Neuron (in vitro differentiated cells): ENCODE measurements at regions not wholly inside any gene's neighbourhood (a gene's known extent, or its start where the extent isn't known, plus 50 kb on each side); places are given as distances from the start of the nearest gene placed in this dataset.

Source experiments
- H2AFZ ChIP-seq: one replicate; pipeline ENCODE4 v1.6.1; 2013; ENCODE audit warnings: low read depth, mild to moderate bottlenecking, inconsistent platforms, low read length, moderate library complexity
- H3K27me3 ChIP-seq: one replicate; pipeline ENCODE4 v1.6.1; 2013; ENCODE audit warnings: low read length; ENCODE audit not compliant: insufficient read depth
- H3K36me3 ChIP-seq: one replicate; pipeline ENCODE4 v1.6.1; 2013; ENCODE audit warnings: low read length; ENCODE audit not compliant: insufficient read depth
- H3K4me1 ChIP-seq: one replicate; pipeline ENCODE4 v1.6.1; 2013; ENCODE audit warnings: low read length; ENCODE audit not compliant: insufficient read depth
- H3K4me3 ChIP-seq: 2 replicates; pipeline ENCODE4 v1.5.1; 2013; ENCODE audit warnings: mild to moderate bottlenecking, low read length, moderate library complexity
- H3K9me3 ChIP-seq: one replicate; pipeline ENCODE4 v1.6.1; 2013; ENCODE audit warnings: low read length

GRCh38 chr3:143192193-143192592 lies 72.6 kb downstream of the CHST2 start:
- no peaks in the 10 kb centered on the region for H3K4me1 ChIP-seq
- no peaks in the 10 kb centered on the region for H3K27me3 ChIP-seq
- H3K4me3 ChIP-seq: no peak overlapping the region
- no peak overlapping the region for H2AFZ ChIP-seq
- no peaks in the 10 kb centered on the region for H3K9me3 ChIP-seq
- no peaks in the 10 kb centered on the region for H3K36me3 ChIP-seq

GRCh38 chr3:143200001-143200924 lies 80.7 kb downstream of the CHST2 start:
- H3K4me1 ChIP-seq: peaks cover 24% of the 10 kb centered on the region
- no peak overlapping the region for H3K4me3 ChIP-seq
- H2AFZ ChIP-seq: no peak overlapping the region
- no peaks in the 10 kb centered on the region for H3K36me3 ChIP-seq
- H3K9me3 ChIP-seq: no peaks in the 10 kb centered on the region
- H3K27me3 ChIP-seq: no peaks in the 10 kb centered on the region

- no peaks in the 10 kb centered on the region for H3K9me3 ChIP-seq
- H3K27me3 ChIP-seq: no peaks in the 10 kb centered on the region
- no peak overlapping the region for H2AFZ ChIP-seq
- peaks cover 24% of the 10 kb centered on the region for H3K4me1 ChIP-seq
- no peak overlapping the region for H3K4me3 ChIP-seq
- H3K36me3 ChIP-seq: no peaks in the 10 kb centered on the region
Measured at GRCh38 chr3:143201045-143201444, 81.5 kb downstream of the CHST2 start.

- Histone ChIP-seq H3K27me3 (no peaks in the 10 kb centered on the region), H3K4me1 (peaks cover 31% of the 10 kb centered on the region), H3K36me3 (no peaks in the 10 kb centered on the region), H3K4me3 (no peak overlapping the region), H2AFZ (no peak overlapping the region), H3K9me3 (no peaks in the 10 kb centered on the region)
Measured at GRCh38 chr3:143201870-143202752, 82.5 kb downstream of the CHST2 start.

GRCh38 chr3:143203142-143203541 lies 83.6 kb downstream of the CHST2 start:
- Histone ChIP-seq H2AFZ (no peak overlapping the region), H3K36me3 (no peaks in the 10 kb centered on the region), H3K4me3 (no peak overlapping the region), H3K27me3 (no peaks in the 10 kb centered on the region), H3K4me1 (peaks cover 38% of the 10 kb centered on the region), H3K9me3 (no peaks in the 10 kb centered on the region)

- Histone ChIP-seq H3K4me3 (no peak overlapping the region), H3K27me3 (no peaks in the 10 kb centered on the region), H3K9me3 (no peaks in the 10 kb centered on the region), H3K36me3 (no peaks in the 10 kb centered on the region), H3K4me1 (peaks cover 38% of the 10 kb centered on the region), H2AFZ (no peak overlapping the region)
Measured at GRCh38 chr3:143203848-143204247, 84.3 kb downstream of the CHST2 start.

- H3K9me3 ChIP-seq: no peaks in the 10 kb centered on the region
- H3K4me1 ChIP-seq: peaks cover 29% of the 10 kb centered on the region
- no peak overlapping the region for H3K4me3 ChIP-seq
- H2AFZ ChIP-seq: peak overlapping the region; percentile 32
- H3K27me3 ChIP-seq: no peaks in the 10 kb centered on the region
- no peaks in the 10 kb centered on the region for H3K36me3 ChIP-seq
Measured at GRCh38 chr3:143206955-143207337, 87.4 kb downstream of the CHST2 start.

- Histone ChIP-seq H3K4me3 (no peak overlapping the region), H3K9me3 (no peaks in the 10 kb centered on the region), H3K36me3 (no peaks in the 10 kb centered on the region), H3K27me3 (no peaks in the 10 kb centered on the region), H3K4me1 (peaks cover 26% of the 10 kb centered on the region), H2AFZ (peak overlapping the region; percentile 32)
Measured at GRCh38 chr3:143207338-143207961, 87.9 kb downstream of the CHST2 start.

- Histone ChIP-seq H3K4me3 (no peak overlapping the region), H3K4me1 (peaks cover 14% of the 10 kb centered on the region), H2AFZ (no peak overlapping the region), H3K9me3 (no peaks in the 10 kb centered on the region), H3K27me3 (no peaks in the 10 kb centered on the region), H3K36me3 (no peaks in the 10 kb centered on the region)
Measured at GRCh38 chr3:143208976-143209714, 89.6 kb downstream of the CHST2 start.

GRCh38 chr3:143209715-143210059 lies 90.1 kb downstream of the CHST2 start:
- Histone ChIP-seq H3K36me3 (no peaks in the 10 kb centered on the region), H3K4me3 (no peak overlapping the region), H3K4me1 (peaks cover 14% of the 10 kb centered on the region), H3K27me3 (no peaks in the 10 kb centered on the region), H2AFZ (no peak overlapping the region), H3K9me3 (no peaks in the 10 kb centered on the region)

GRCh38 chr3:143210141-143210540 lies 90.6 kb downstream of the CHST2 start:
- Histone ChIP-seq H3K27me3 (no peaks in the 10 kb centered on the region), H3K4me3 (no peak overlapping the region), H3K36me3 (no peaks in the 10 kb centered on the region), H3K9me3 (no peaks in the 10 kb centered on the region), H2AFZ (no peak overlapping the region), H3K4me1 (peaks cover 14% of the 10 kb centered on the region)

- H3K27me3 ChIP-seq: no peaks in the 10 kb centered on the region
- no peaks in the 10 kb centered on the region for H3K36me3 ChIP-seq
- no peak overlapping the region for H2AFZ ChIP-seq
- H3K9me3 ChIP-seq: no peaks in the 10 kb centered on the region
- H3K4me3 ChIP-seq: no peak overlapping the region
- H3K4me1 ChIP-seq: peaks cover 24% of the 10 kb centered on the region
Measured at GRCh38 chr3:143215059-143215458, 95.5 kb downstream of the CHST2 start.
